Activated T-helper 2 cell treated with anti-CD3 and anti-CD28 coated beads, Interferon-gamma antibody, Interleukin-2, Interleukin-4, amounts not matched to agents 10 μg/mL and 5 μg/mL and 100 μg/mL, durations not matched to agents 14 hours and 24 hours and 36 hours (primary cell): ENCODE measurements at regions not wholly inside any gene's neighbourhood (a gene's known extent, or its start where the extent isn't known, plus 50 kb on each side); places are given as distances from the start of the nearest gene placed in this dataset.
"Not testable (repeated sequence)": the region's sequence is repeated elsewhere in the genome, so short reads cannot be mapped to it uniquely, and the experiment has no call there.

Source experiments
- DNase-seq: peaks from one replicate; pipeline ENCODE4 v3.0.0; 2021; ENCODE audit warnings: low spot score
- H3K27ac Mint-ChIP-seq: one replicate; pipeline ENCODE4 v1.8.0; 2021; ENCODE audit warnings: mixed read lengths
- H3K27me3 Mint-ChIP-seq: one replicate; pipeline ENCODE4 v1.8.0; 2021; ENCODE audit warnings: low read depth, mixed read lengths
- H3K36me3 Mint-ChIP-seq: one replicate; pipeline ENCODE4 v1.8.0; 2021; ENCODE audit warnings: low read depth, mixed read lengths
- H3K4me1 Mint-ChIP-seq: one replicate; pipeline ENCODE4 v1.8.0; 2021; ENCODE audit warnings: low read depth, mixed read lengths
- H3K4me3 Mint-ChIP-seq: one replicate; pipeline ENCODE4 v1.8.0; 2021; ENCODE audit warnings: low read depth, mild to moderate bottlenecking, moderate library complexity, mixed read lengths
- H3K9me3 Mint-ChIP-seq: one replicate; pipeline ENCODE4 v1.8.0; 2021; ENCODE audit warnings: mixed read lengths
- intact Hi-C: fragments of 100-400 bp; cut with micrococcal nuclease; formaldehyde crosslinking; loops from one replicate; pipeline ENCODE4 v1.15.1; 2023

DNA sequence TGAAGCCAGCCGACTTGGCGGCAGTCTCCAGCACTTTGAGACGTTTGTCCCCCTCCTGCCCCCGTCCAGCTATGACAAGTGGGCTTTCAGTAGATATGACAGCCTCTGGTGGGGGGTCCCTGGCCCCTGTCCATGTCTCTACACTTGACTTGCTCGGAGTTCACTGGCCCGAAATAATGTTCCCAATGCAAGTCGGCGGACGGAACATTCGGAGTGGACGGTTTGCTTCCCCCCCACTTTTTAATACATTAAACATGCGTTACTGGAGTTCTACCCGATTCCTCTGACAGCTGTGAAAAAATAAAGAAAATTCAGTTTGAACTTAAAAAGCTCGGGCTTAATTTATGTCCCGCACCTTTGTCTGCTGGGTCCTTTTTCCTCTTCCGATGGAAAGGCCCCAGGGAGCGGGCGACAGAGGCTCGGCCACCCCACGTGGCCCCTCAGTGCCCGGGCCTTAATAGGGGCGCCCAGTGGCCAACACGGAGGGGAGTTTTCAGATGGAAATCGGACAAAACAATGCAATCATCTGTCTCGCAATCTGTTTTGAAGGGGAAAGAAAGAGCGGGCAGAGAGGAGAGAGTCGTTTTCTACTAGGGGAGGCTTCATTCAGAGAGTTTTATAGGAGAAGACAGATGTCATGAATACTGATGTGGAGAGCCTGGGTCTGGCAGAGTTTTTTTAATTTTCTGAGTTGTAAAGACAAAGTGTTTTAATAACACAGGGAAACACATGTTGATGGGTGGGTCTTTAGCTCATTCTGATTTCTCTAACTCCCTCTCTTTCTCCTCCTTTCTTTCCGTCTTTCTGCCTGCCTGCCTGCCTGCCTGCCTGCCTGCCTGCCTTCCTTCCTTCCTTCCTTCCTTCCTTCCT, 50.2 kb downstream of the SMIM38 start:
- no peak for DNase-seq
- intact Hi-C loops, result no loop called here
- no peaks in the 10 kb centered on the region for H3K9me3 Mint-ChIP-seq
- no peaks in the 10 kb centered on the region for H3K4me1 Mint-ChIP-seq
- no peak overlapping the region for H3K4me3 Mint-ChIP-seq
- no peaks in the 10 kb centered on the region for H3K36me3 Mint-ChIP-seq
- H3K27ac Mint-ChIP-seq, result no peak overlapping the region
- no peaks in the 10 kb centered on the region for H3K27me3 Mint-ChIP-seq

DNA sequence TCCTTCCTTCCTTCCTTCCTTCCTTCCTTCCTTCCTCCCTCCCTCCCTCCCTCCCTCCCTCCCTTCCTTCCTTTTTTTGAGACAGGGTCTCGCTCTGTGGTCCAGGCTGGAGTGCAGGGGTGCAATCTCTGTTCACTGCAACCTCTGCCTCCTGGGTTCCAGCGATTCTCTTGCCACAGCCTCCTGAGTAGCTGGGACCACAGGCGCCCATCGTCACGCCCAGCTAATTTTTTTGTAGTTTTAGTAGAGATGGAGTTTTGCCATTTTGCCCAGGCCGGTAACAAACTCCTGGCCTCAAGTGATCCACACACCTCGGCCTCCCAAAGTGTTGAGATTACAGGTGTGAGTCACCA, 50.9 kb downstream of the SMIM38 start:
- H3K27ac Mint-ChIP-seq, DNase-seq, H3K4me3 Mint-ChIP-seq, H3K36me3 Mint-ChIP-seq, intact Hi-C loops, H3K4me1 Mint-ChIP-seq, H3K9me3 Mint-ChIP-seq, H3K27me3 Mint-ChIP-seq: not testable (repeated sequence)

DNA sequence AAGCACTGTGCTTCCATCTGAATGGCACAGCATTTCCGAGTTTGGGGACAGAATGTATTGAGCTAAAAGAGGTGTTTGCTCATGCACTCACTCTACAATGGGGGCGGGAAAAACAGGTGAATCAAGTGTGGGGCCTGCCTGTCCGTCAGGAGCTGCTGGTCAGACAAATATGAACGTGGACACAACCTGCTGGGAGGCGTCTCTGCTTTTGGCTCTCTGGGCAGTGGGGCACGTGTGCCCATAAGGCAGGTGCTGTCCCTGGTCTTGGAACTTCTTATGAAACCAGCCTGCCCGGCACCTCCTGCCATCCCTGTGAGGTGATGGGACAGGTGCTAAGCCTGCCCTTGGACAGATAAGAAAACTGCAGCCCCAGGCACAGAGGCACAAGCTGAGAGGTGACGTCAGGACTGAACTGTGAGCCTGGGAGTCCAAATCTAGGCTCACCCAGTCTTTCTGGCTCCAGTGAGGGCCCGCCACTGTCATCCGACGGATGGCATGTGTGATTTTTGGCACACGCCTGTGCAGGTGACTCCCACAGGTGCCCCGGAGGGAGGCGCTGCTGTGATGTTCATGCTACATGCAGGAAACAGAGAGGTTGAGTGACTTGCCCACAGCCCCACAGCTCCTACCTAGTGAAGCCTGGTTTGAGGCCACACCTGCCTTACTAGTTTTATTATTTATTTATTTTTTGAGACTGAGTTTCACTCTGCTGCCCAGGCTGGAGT, 51.6 kb downstream of the SMIM38 start:
- Mint-ChIP-seq H3K27ac (no peak overlapping the region), H3K4me3 (no peak overlapping the region), H3K9me3 (no peaks in the 10 kb centered on the region), H3K36me3 (no peaks in the 10 kb centered on the region), H3K4me1 (no peaks in the 10 kb centered on the region), H3K27me3 (no peaks in the 10 kb centered on the region)
- DNase-seq, result no peak
- intact Hi-C loops, result no loop called here

DNA sequence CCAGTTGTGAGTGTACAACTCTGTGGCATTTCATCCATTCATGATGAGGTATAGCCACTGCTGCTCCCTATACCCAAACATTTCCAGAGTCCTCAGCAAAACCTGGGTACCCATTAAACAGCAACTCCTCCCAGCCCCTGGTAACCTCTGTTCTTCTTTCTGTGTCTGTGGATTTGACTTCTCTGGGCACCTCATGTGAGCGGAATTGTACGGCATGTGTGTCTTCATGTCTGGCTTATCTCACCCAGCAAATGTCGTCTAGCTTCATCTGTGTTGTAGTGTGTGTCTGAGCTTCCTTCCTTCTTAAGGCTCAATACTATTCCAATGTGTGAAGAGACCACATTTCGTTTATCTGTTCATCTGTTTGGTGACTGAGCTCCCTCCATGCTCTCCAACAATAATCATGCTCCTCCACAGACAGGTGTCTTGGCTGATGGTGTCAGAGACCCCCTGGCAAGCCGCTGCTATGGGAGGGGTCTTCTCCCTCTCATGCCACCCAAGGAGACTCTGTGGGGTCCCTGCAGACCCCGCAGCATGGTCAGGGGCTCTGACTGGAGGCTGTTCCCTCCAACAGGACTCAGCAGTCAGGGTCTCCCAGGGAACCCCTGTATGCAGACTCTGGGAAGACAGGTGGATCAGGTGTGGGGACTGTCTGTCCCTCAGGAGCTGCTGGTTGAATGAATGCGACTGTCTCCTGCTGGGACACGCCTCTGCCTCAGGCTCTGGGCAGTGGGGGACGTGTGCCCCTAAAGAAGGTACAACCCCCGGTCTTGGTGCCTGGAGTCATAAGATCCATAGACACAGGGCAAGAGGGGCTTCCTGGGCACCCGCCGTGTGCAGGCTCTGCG, 52.7 kb downstream of the SMIM38 start:
- Mint-ChIP-seq H3K36me3 (no peaks in the 10 kb centered on the region), H3K27me3 (no peaks in the 10 kb centered on the region), H3K9me3 (no peaks in the 10 kb centered on the region), H3K4me3 (no peak overlapping the region), H3K4me1 (peaks cover 4% of the 10 kb centered on the region), H3K27ac (no peak overlapping the region)
- intact Hi-C loops, result no loop called here
- no peak for DNase-seq

DNA sequence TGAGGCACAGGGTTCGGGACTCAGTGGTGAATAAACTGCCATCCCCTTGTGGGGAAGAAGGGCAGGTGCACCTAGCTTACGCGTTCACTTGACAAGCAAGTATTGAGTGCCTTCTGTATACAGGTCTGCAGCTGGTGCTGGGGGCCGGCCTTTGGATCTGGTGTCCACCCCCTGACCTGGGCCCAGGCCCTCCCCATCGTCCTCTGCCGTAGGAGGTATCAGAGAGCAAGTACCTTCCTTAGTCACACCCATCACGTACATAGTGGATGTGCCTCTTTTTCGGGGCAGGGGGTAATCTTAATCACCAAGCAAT, 53.3 kb downstream of the SMIM38 start:
- no peaks in the 10 kb centered on the region for H3K36me3 Mint-ChIP-seq
- DNase-seq, result no peak
- H3K4me3 Mint-ChIP-seq, result no peak overlapping the region
- H3K27me3 Mint-ChIP-seq, result no peaks in the 10 kb centered on the region
- no peaks in the 10 kb centered on the region for H3K9me3 Mint-ChIP-seq
- intact Hi-C loops, result no loop called here
- peaks cover 6% of the 10 kb centered on the region for H3K4me1 Mint-ChIP-seq
- H3K27ac Mint-ChIP-seq, result no peak overlapping the region

DNA sequence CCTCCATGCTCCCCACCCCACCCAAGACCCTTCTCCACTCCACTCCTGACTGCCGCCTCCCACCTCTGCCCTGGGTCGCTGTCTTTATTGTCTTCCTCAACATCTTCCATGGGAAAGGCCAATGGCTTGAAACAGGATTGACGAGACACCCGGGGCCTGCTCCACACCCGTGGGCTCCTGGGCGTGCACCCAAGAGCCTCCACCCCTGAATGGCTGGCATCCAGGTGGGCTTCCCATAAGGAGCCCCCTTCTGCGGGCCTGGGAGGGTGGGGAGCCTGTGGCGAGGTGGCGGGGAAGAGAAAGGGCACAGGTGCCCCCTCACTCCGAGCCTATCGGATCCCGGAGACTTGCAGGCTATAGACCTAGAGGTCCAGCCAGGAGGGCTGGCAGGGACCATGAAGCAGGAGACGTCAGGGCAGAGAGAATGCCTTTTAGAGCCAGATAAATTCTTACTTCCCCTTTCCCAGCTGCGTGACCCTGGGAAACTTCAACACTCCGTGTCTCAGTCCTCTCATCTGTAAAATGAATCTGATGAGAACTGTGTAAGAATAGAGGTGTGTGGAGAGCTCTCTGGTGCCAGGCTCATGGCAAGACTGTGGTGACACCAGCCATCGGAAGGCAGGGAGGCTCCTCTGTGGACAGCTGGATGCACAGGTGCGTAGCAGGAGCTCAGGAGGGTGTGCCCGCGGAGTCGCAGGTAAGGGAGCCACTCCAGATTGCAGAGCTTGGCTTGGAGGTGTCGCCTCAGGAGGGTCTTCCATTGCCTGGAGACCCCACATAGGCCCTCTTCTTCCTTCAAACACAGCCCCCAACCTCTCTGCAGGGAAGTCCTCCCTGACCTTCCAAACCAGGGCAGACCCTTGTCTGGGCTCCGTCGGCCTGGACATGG, 53.9 kb downstream of the SMIM38 start:
- intact Hi-C loops, result no loop called here
- no peak overlapping the region for H3K27ac Mint-ChIP-seq
- peaks cover 6% of the 10 kb centered on the region for H3K4me1 Mint-ChIP-seq
- no peak for DNase-seq
- no peaks in the 10 kb centered on the region for H3K36me3 Mint-ChIP-seq
- peaks cover 5% of the 10 kb centered on the region for H3K9me3 Mint-ChIP-seq
- H3K27me3 Mint-ChIP-seq, result no peaks in the 10 kb centered on the region
- H3K4me3 Mint-ChIP-seq, result no peak overlapping the region

DNA sequence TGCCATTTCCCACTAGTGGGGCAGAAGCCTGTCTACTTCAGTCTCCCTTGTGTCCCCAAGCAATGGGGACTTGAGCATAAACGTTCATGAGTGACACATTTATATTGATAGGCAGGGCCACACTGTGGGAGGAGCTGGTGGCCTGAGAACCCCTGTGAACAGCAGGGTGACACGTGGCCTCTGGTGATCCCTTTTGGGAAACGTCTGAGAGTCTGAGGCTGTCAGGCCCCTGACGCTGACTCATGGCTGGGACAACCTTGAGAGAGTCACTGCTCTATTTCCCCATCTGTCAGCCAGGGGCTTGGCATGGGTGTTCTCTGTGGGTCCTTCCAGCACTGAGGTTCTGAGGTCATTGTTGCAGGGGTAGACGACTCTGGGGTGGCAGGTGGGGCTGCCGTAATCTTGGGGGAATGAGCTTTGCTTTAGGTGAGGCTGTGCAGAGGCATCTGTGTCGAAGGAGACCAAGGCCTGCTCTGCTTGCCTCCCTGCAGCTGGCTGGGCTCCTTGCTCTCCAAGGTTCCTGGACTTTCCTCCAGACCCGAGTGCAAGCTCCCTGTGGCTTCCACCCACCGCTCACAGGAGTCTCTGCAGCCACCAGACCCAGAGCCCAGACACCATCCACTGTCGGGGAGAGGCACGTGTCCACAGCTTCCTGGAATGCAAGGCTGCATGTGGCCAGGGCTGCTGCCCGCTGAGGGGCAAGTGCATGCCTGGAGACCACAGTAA, 54.7 kb downstream of the SMIM38 start:
- no peaks in the 10 kb centered on the region for H3K36me3 Mint-ChIP-seq
- H3K27me3 Mint-ChIP-seq, result no peaks in the 10 kb centered on the region
- DNase-seq, result no peak
- no peak overlapping the region for H3K4me3 Mint-ChIP-seq
- intact Hi-C loops, result no loop called here
- H3K4me1 Mint-ChIP-seq, result peaks cover 6% of the 10 kb centered on the region
- peaks cover 6% of the 10 kb centered on the region for H3K9me3 Mint-ChIP-seq
- no peak overlapping the region for H3K27ac Mint-ChIP-seq

DNA sequence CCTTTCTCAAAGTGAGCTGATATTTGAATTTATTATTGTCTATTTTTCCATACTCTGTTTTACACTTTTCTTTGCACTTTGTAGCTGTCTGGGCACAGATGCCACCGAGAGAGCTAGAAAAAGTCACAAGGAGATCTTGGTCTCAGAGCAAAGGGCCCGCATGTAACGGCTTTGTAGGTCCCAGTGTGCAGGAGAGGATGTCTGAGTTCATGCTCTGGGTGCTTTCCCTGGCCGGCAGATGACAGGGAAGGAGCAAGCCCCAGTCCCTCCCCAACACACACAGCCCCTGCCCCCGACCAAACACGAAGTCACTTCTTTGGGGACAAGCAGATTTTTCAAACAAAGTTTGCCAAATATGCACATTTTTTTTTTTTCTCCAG, 55.8 kb downstream of the SMIM38 start:
- intact Hi-C loops, result no loop called here
- Mint-ChIP-seq H3K27ac (no peak overlapping the region), H3K4me3 (no peak overlapping the region), H3K27me3 (no peaks in the 10 kb centered on the region), H3K4me1 (peaks cover 6% of the 10 kb centered on the region), H3K36me3 (no peaks in the 10 kb centered on the region), H3K9me3 (peaks cover 6% of the 10 kb centered on the region)
- no peak for DNase-seq

DNA sequence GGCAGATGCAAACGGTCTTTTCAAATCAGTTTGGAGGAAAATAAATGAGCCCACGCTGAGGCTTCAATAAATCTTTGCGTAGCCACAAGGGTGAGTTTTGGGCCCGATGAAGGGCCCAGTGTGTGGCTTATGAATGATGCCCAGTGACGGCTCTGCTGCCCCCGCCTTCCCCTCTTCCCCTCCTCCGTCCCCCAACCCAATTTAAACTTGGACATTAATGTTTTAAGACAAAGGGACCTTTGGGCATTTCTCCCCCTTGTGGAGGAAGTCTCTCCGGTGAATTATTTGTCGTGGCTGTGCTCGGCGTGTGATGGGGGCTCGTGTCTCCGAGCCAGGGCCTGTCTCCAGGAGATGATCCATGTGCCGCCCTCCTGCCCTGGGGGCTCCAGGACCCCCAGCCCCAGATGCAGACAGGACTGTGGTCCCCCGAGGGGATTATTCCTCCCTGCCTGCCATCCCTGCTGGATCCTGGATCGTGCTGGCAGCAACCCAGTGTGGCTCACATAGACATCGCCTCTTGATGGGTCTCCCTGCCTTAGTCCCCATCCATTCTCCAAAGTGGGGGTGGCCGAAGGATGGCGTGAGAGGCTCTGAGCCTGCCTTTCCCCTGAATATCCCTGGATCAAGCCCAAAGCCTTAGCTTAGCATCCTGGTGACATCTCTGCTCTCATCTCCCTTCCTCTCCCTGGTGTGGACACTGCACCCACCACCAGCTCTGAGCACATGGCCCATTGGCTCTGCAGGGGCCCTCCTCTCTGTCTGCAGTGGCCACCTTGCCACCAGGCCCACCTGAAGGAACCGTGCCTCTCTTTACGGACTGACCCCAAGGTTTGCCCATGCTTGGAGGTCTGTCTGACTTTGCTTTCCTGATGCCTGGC, 56.4 kb downstream of the SMIM38 start:
- no peak overlapping the region for H3K27ac Mint-ChIP-seq
- intact Hi-C loops, result no loop called here
- H3K9me3 Mint-ChIP-seq, result peaks cover 6% of the 10 kb centered on the region
- H3K4me1 Mint-ChIP-seq, result peaks cover 6% of the 10 kb centered on the region
- H3K4me3 Mint-ChIP-seq, result no peak overlapping the region
- H3K36me3 Mint-ChIP-seq, result no peaks in the 10 kb centered on the region
- no peaks in the 10 kb centered on the region for H3K27me3 Mint-ChIP-seq
- no peak for DNase-seq

DNA sequence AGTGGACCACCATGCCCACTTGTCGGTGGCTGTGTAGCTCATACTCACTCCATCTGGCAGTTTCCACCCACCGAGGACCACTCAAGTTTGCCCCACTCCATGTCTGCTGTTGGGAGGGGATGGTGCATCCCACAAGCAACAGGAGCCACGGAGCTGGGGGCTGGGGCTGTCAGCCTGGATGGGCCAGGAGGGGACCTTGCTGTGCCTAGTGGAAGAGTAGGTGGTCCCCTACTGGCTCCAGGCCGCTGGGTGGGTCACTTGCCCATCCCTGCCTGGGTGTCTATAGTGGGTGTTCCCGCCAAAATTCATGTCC, 57.0 kb downstream of the SMIM38 start:
- peaks cover 6% of the 10 kb centered on the region for H3K9me3 Mint-ChIP-seq
- H3K27me3 Mint-ChIP-seq, result no peaks in the 10 kb centered on the region
- no peak overlapping the region for H3K4me3 Mint-ChIP-seq
- intact Hi-C loops, result no loop called here
- peaks cover 6% of the 10 kb centered on the region for H3K4me1 Mint-ChIP-seq
- DNase-seq, result no peak
- H3K36me3 Mint-ChIP-seq, result no peaks in the 10 kb centered on the region
- no peak overlapping the region for H3K27ac Mint-ChIP-seq

DNA sequence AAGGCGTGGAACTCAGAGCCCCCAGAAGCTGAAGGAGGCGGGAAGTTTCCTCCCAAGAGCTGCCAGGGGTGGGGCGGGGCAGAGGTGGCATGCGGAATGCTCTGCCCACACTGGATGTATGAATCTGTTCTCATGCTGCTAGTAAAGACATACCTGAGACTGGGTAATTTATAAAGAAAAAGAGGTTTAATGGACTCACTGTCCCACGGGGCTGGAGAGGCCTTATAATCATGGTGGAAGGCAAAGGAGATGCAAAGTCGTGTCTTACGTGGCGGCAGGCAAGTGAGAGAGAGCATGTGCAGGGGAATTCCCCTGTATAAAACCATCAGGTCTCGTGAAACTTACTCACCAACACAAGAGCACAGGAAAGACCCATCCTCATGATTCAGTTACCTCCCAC, 57.6 kb downstream of the SMIM38 start:
- Mint-ChIP-seq H3K4me3 (no peak overlapping the region), H3K27ac (no peak overlapping the region), H3K4me1 (peaks cover 6% of the 10 kb centered on the region), H3K9me3 (peaks cover 6% of the 10 kb centered on the region), H3K27me3 (no peaks in the 10 kb centered on the region), H3K36me3 (no peaks in the 10 kb centered on the region)
- intact Hi-C loops, result no loop called here
- no peak for DNase-seq
